H1 (cell line): ENCODE measurements at regions not wholly inside any gene's neighbourhood (a gene's known extent, or its start where the extent isn't known, plus 50 kb on each side); places are given as distances from the start of the nearest gene placed in this dataset.

Source experiments
- HDAC2 ChIP-seq, 2 experiments: fragments of 300-600 bp in 1 of 2; sonication (generic) in 1 of 2; IDR thresholded peaks; 2 replicates each; pipeline ENCODE4 v1.6.1; 2011 to 2012; ENCODE audit warnings: low read depth in 2 of 2, low read length in 2 of 2, mild to moderate bottlenecking in 2 of 2, moderate library complexity in 2 of 2, borderline replicate concordance in 1 of 2, inconsistent platforms in 1 of 2
- TBP ChIP-seq: IDR thresholded peaks from 2 replicates; pipeline ENCODE4 v1.6.1; 2011; ENCODE audit warnings: low read depth, low read length, improper control_type of control experiment

GRCh38 chr3:176490357-176490756, 706.9 kb downstream of the TBL1XR1 start (continued):
- TF ChIP-seq HDAC2 (IDR thresholded peaks at IDR 0.05; ENCODE audit: borderline replicate concordance in 1 of 2, low read depth in 2 of 2, low read length in 2 of 2), result no peak
- no peak for TF ChIP-seq TBP
